Endothelial cell (in vitro differentiated cells): ENCODE measurements at regions not wholly inside any gene's neighbourhood (a gene's known extent, or its start where the extent isn't known, plus 50 kb on each side); places are given as distances from the start of the nearest gene placed in this dataset.
"Not testable (repeated sequence)": the region's sequence is repeated elsewhere in the genome, so short reads cannot be mapped to it uniquely, and the experiment has no call there.

Experiments used
- DNase-seq: peaks from one replicate; pipeline ENCODE4 v3.0.0; 2021; ENCODE audit warnings: low spot score
- H3K27ac Mint-ChIP-seq: one replicate; pipeline ENCODE4 v1.8.0; 2021; ENCODE audit warnings: mixed read lengths, inconsistent platforms; ENCODE audit not compliant: unreplicated experiment
- H3K27me3 Mint-ChIP-seq: one replicate; pipeline ENCODE4 v1.8.0; 2021; ENCODE audit warnings: mild to moderate bottlenecking, moderate library complexity, mixed read lengths, inconsistent platforms; ENCODE audit not compliant: unreplicated experiment
- H3K36me3 Mint-ChIP-seq: one replicate; pipeline ENCODE4 v1.8.0; 2021; ENCODE audit warnings: mild to moderate bottlenecking, low read depth, mixed read lengths, inconsistent platforms; ENCODE audit not compliant: unreplicated experiment
- H3K4me1 Mint-ChIP-seq: one replicate; pipeline ENCODE4 v1.8.0; 2021; ENCODE audit warnings: mild to moderate bottlenecking, mixed read lengths, inconsistent platforms; ENCODE audit not compliant: unreplicated experiment
- H3K4me3 Mint-ChIP-seq: one replicate; pipeline ENCODE4 v1.8.0; 2021; ENCODE audit warnings: mild to moderate bottlenecking, mixed read lengths, inconsistent platforms; ENCODE audit not compliant: unreplicated experiment
- H3K9me3 Mint-ChIP-seq: one replicate; pipeline ENCODE4 v1.8.0; 2021; ENCODE audit warnings: mixed read lengths, inconsistent platforms; ENCODE audit not compliant: unreplicated experiment
- CTCF ChIP-seq: fragments of 200-600 bp; sonication (generic); IDR thresholded peaks from one replicate; pipeline ENCODE4 v1.5.0; 2021; ENCODE audit warnings: antibody characterized with exemption; ENCODE audit not compliant: unreplicated experiment

GRCh38 chr1:96211202-96211601 lies 510.4 kb upstream of the PTBP2 start:
- Mint-ChIP-seq H3K27me3 (no peaks in the 10 kb centered on the region), H3K36me3 (no peaks in the 10 kb centered on the region), H3K9me3 (no peaks in the 10 kb centered on the region), H3K27ac (no peak overlapping the region), H3K4me3 (no peak overlapping the region), H3K4me1 (no peaks in the 10 kb centered on the region)
- no peak for TF ChIP-seq CTCF
- DNase-seq = no peak

- Mint-ChIP-seq H3K27me3 (no peaks in the 10 kb centered on the region), H3K4me1 (no peaks in the 10 kb centered on the region), H3K27ac (no peak overlapping the region)
These were observed 506.6 kb upstream of the PTBP2 start for GRCh38 chr1:96214982-96215381.

GRCh38 chr1:96220651-96221050 lies 500.9 kb upstream of the PTBP2 start:
- H3K27me3 Mint-ChIP-seq = no peaks in the 10 kb centered on the region
- H3K27ac Mint-ChIP-seq = no peak overlapping the region
- H3K36me3 Mint-ChIP-seq = no peaks in the 10 kb centered on the region
- H3K4me3 Mint-ChIP-seq = no peak overlapping the region
- H3K4me1 Mint-ChIP-seq = no peaks in the 10 kb centered on the region
- no peak for DNase-seq
- no peaks in the 10 kb centered on the region for H3K9me3 Mint-ChIP-seq
- no peak for TF ChIP-seq CTCF

More at GRCh38 chr1:96214982-96215381, 506.6 kb upstream of the PTBP2 start:
- Mint-ChIP-seq H3K4me3 (no peak overlapping the region), H3K36me3 (no peaks in the 10 kb centered on the region), H3K9me3 (no peaks in the 10 kb centered on the region)
- TF ChIP-seq CTCF = no peak
- DNase-seq = no peak

GRCh38 chr1:96222701-96223100 lies 498.9 kb upstream of the PTBP2 start:
- no peaks in the 10 kb centered on the region for H3K27me3 Mint-ChIP-seq
- DNase-seq = no peak
- H3K4me1 Mint-ChIP-seq = no peaks in the 10 kb centered on the region
- no peak overlapping the region for H3K27ac Mint-ChIP-seq
- no peak for TF ChIP-seq CTCF
- H3K36me3 Mint-ChIP-seq = no peaks in the 10 kb centered on the region
- H3K9me3 Mint-ChIP-seq = no peaks in the 10 kb centered on the region
- no peak overlapping the region for H3K4me3 Mint-ChIP-seq

- not testable (repeated sequence) for H3K27ac Mint-ChIP-seq, H3K9me3 Mint-ChIP-seq, DNase-seq, H3K36me3 Mint-ChIP-seq, H3K4me3 Mint-ChIP-seq, H3K4me1 Mint-ChIP-seq, H3K27me3 Mint-ChIP-seq
These were observed 497.4 kb upstream of the PTBP2 start for GRCh38 chr1:96224229-96224628.

GRCh38 chr1:96233422-96233821 lies 488.2 kb upstream of the PTBP2 start:
- DNase-seq = no peak
- no peak overlapping the region for H3K27ac Mint-ChIP-seq
- no peaks in the 10 kb centered on the region for H3K36me3 Mint-ChIP-seq
- no peak for TF ChIP-seq CTCF
- no peaks in the 10 kb centered on the region for H3K27me3 Mint-ChIP-seq
- H3K4me1 Mint-ChIP-seq = peaks cover 5% of the 10 kb centered on the region
- H3K9me3 Mint-ChIP-seq = no peaks in the 10 kb centered on the region
- no peak overlapping the region for H3K4me3 Mint-ChIP-seq
